Kidney (tissue), 13 donors: ENCODE measurements at regions not wholly inside any gene's neighbourhood (a gene's known extent, or its start where the extent isn't known, plus 50 kb on each side); places are given as distances from the start of the nearest gene placed in this dataset.

Experiments
- DNase-seq, 5 donors: peaks; one replicate each; pipeline ENCODE4 v3.0.0-alpha.2; 2013 to 2020
- FAIRE-seq: peaks from 2 replicates; lab custom pipeline; 2012; peaks lifted over from hg19 to GRCh38; lab: Jason Lieb, UNC
- H3K27ac ChIP-seq, 2 donors: one replicate each; pipeline ENCODE4 v1.7.0; 2013; ENCODE audit warnings: low read depth in 2 of 2, low read length in 2 of 2, inconsistent platforms in 1 of 2
- H3K27me3 ChIP-seq: one replicate; pipeline ENCODE4 v1.7.1; 2013; ENCODE audit warnings: low read length, inconsistent platforms; ENCODE audit not compliant: control insufficient read depth, insufficient read depth
- H3K36me3 ChIP-seq, 3 donors: one replicate each; pipeline versions ENCODE4 v1.7.0 to v1.7.1; 2013; ENCODE audit warnings: low read length in 3 of 3, control low read depth in 1 of 3, inconsistent platforms in 1 of 3; ENCODE audit not compliant: insufficient read depth in 3 of 3, control insufficient read depth in 2 of 3
- H3K4me1 ChIP-seq, 3 donors: one replicate each; pipeline versions ENCODE4 v1.7.0 to v1.7.1; 2013; ENCODE audit warnings: low read length in 3 of 3, inconsistent platforms in 1 of 3, low read depth in 1 of 3; ENCODE audit not compliant: control insufficient read depth in 2 of 3, insufficient read depth in 2 of 3
- H3K4me3 ChIP-seq, 3 donors: one replicate each; pipeline versions ENCODE4 v1.7.0 to v1.8.1; 2013; ENCODE audit warnings: low read length in 3 of 3, control low read depth in 1 of 3, inconsistent platforms in 1 of 3
- H3K9ac ChIP-seq, 3 donors: one replicate each; pipeline versions ENCODE4 v1.7.0 to v1.7.1; 2013; ENCODE audit warnings: low read length in 3 of 3, control low read depth in 1 of 3, inconsistent platforms in 1 of 3
- H3K9me3 ChIP-seq, 3 donors: one replicate each; pipeline versions ENCODE4 v1.7.0 to v1.7.1; 2013; ENCODE audit warnings: low read length in 3 of 3, control low read depth in 1 of 3, inconsistent platforms in 1 of 3; ENCODE audit not compliant: control insufficient read depth in 2 of 3, insufficient read depth in 1 of 3
- intact Hi-C: fragments of 100-400 bp; cut with DNase I; formaldehyde crosslinking; loops from one replicate; pipeline ENCODE4 v1.11.1; 2022
- TF ChIP-seq, protein P1 (sequence below): IDR thresholded peaks from 3 replicates; pipeline ENCODE4 v1.5.1; 2012; ENCODE audit warnings: mild to moderate bottlenecking, moderate library complexity, borderline replicate concordance; ENCODE audit not compliant: insufficient read depth; ENCODE audit errors: extremely low read depth
- donor health status: control.
- donor health status: control.
- donor health status: control.
- donor health status: control.
- donor health status: control.
- donor health status: DM: yes; HTN: yes; CAD: no.
- donor health status: Normal renal cell carcinoma (clear cell type).

DNA sequence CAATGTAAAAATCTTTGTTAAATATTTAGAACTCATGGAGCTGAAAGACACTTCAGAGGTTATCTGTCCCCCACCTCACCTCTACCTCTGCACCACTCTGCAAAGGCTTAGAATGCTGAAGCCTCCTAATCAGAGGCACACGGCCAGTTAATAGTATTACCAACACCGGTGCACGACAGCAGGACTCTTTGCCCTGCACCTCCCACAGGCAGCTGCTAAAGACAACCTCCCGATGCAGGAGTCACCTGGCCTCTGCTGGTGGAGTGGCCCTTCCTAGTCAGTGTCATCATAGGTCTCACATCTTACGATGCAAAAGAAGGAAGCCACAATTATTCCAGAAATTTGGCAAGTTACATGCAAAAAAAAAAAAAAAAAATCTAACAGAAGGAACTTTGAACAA, 66.6 kb upstream of the MGMT start:
- DNase-seq (no peak), FAIRE-seq (no peak)
- TF ChIP-seq, protein P1, sequence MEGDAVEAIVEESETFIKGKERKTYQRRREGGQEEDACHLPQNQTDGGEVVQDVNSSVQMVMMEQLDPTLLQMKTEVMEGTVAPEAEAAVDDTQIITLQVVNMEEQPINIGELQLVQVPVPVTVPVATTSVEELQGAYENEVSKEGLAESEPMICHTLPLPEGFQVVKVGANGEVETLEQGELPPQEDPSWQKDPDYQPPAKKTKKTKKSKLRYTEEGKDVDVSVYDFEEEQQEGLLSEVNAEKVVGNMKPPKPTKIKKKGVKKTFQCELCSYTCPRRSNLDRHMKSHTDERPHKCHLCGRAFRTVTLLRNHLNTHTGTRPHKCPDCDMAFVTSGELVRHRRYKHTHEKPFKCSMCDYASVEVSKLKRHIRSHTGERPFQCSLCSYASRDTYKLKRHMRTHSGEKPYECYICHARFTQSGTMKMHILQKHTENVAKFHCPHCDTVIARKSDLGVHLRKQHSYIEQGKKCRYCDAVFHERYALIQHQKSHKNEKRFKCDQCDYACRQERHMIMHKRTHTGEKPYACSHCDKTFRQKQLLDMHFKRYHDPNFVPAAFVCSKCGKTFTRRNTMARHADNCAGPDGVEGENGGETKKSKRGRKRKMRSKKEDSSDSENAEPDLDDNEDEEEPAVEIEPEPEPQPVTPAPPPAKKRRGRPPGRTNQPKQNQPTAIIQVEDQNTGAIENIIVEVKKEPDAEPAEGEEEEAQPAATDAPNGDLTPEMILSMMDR = no peak
- Histone ChIP-seq H3K4me1 (no peaks in the 10 kb centered on the region), H3K36me3 (no peaks in the 10 kb centered on the region), H3K9me3 (no peaks in the 10 kb centered on the region), H3K9ac (no peak overlapping the region), H3K4me3 (no peak overlapping the region), H3K27ac (no peak overlapping the region), H3K27me3 (peaks cover 3% of the 10 kb centered on the region)
- intact Hi-C loops = no loop called here

GRCh38 chr10:129402459-129402858, 64.6 kb upstream of the MGMT start:
- Histone ChIP-seq H3K27me3 (no peaks in the 10 kb centered on the region), H3K27ac (no peak overlapping the region), H3K36me3 (no peaks in the 10 kb centered on the region), H3K4me3 (no peak overlapping the region), H3K9ac (no peak overlapping the region), H3K4me1 (no peaks in the 10 kb centered on the region), H3K9me3 (no peaks in the 10 kb centered on the region)
- TF ChIP-seq, protein P1 = no peak
- intact Hi-C loops = no loop called here
- no peak for FAIRE-seq
- no peak for DNase-seq

DNA sequence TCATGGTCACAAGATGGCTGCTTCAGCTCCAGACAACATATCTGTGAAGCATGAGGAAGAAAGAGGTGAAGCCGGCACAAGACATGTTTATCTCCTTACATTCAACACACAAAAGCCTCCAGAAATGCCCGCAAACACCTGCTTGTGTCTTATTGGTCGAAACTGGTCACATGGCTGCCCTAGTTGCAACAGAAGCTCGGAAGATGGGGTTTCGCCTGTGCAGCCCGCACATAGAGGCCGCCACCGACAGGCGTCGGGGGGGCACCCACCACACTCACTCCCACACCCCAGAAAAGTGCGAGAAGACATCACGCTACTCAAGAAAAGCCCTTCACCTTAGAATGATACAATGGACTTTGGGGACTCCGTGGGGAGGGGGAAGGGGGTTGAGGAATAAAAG, 63.0 kb upstream of the MGMT start:
- Histone ChIP-seq H3K27me3 (no peaks in the 10 kb centered on the region), H3K9me3 (no peaks in the 10 kb centered on the region), H3K4me3 (no peak overlapping the region), H3K27ac (no peak overlapping the region), H3K9ac (no peak overlapping the region), H3K4me1 (no peaks in the 10 kb centered on the region), H3K36me3 (no peaks in the 10 kb centered on the region)
- FAIRE-seq (no peak), DNase-seq (no peak)
- intact Hi-C loops = no loop called here
- TF ChIP-seq, protein P1 = no peak

GRCh38 chr10:129405389-129405788, 61.7 kb upstream of the MGMT start:
- DNase-seq = no peak
- H3K36me3 ChIP-seq = no peaks in the 10 kb centered on the region

More at GRCh38 chr10:129405389-129405788, 61.7 kb upstream of the MGMT start:
- TF ChIP-seq, protein P1 = no peak
- intact Hi-C loops = no loop called here
- FAIRE-seq = no peak
- no peak overlapping the region for H3K27ac ChIP-seq
- no peaks in the 10 kb centered on the region for H3K9me3 ChIP-seq
- H3K4me3 ChIP-seq = no peak overlapping the region
- H3K9ac ChIP-seq = no peak overlapping the region
- H3K4me1 ChIP-seq = no peaks in the 10 kb centered on the region
- H3K27me3 ChIP-seq = no peaks in the 10 kb centered on the region
